Subcutaneous adipose tissue (tissue), 1 donor: ENCODE measurements at regions not wholly inside any gene's neighbourhood (a gene's known extent, or its start where the extent isn't known, plus 50 kb on each side); places are given as distances from the start of the nearest gene placed in this dataset.

Experiments
- CTCF ChIP-seq: fragments of 450-650 bp; IDR thresholded peaks from one replicate; pipeline ENCODE4 v1.5.1; 2016; ENCODE audit warnings: low read depth, mild to moderate bottlenecking, control low read depth, antibody characterized with exemption, moderate library complexity

DNA sequence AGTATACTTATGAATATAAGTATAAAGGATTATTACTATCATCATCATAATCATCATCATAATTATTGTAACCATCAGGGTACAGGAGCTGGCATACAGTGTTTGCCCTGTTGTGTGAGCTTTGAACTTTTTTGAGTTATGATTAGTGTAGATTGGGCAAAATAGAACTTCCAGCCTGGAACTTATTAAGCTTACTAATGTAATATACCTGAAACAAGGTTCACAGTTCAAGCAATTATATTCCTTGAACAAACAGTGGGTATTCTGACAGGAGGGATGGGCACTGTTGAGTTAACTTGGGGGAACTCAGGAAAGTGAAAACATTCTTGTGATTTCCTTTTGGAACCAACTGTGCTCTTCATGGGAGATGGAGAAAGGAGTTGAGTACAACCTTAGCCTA, 680.0 kb downstream of the DOK5 start:
- TF ChIP-seq CTCF: no peak

DNA sequence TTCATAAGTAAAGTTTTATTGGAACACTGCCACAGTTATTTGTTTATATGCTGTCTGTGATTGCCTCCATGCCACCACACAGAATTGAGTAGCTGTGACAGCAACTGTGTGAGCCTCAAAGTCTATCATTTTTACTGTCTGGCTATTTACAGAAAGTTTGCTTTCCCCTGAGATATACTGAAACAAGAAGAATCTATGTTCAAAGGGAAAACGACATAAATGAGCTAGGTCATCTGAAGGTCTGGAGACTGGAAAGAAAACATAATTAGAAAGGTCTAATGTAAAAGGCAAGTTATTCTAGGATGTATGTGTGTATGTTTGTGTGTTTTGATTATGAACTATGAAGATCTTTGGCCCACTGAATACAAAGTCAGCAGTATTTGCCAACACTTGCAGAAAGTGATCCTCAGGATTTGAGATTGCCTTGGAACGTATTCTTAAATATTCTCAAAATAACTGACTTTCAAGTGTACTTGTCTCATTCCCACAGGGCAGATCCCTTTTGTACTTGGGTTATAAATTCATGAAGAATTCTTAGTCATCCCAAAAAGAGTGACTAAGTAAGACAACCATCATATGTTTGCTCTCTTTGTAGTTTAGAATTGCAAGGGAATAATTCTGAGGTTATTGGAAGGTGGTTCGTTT, 677.7 kb downstream of the DOK5 start:
- TF ChIP-seq CTCF: no peak

- no peak for TF ChIP-seq CTCF
Measured at GRCh38 chr20:55151171-55151570, 675.8 kb downstream of the DOK5 start.

GRCh38 chr20:55143601-55144000, 668.2 kb downstream of the DOK5 start:
- TF ChIP-seq CTCF: no peak

DNA sequence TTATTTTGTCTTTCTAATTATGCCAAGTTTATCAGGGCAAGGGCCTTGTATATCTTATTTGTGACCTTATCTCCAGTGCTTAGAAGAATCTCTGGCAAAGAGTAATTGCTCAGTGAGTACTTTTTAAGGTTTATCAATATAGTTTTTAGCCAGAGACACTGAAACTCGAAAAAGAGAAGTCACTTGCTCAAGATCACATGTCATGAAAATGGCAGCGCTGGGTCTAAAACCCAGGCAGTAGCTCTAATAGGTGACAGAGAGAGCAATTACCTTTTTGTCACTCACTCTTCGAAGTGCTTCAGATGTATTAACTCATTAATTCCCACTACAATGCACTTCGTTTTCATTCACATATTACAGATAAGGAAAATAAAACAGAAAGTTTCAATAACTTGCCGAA, 667.5 kb downstream of the DOK5 start:
- no peak for TF ChIP-seq CTCF

DNA sequence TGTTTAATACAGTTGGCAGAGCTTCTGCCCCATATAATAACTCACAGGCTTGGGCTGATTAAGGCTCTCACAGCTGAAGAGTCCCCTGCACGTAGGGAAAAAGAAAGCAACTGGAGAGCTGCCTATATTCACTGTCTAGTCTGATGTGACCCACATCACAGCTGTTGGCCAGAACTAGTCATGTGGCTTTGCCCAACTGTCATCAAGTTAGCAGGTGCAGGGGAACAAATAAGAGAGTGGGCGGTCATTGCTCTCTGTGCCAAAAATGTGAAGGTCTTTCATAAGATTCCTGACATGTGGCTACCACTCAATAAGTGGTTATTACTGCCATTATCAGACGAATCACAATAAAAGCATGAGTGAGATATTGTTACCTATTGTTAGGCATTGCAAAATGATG, 665.2 kb downstream of the DOK5 start:
- TF ChIP-seq CTCF: no peak

GRCh38 chr20:55139173-55139765, 663.9 kb downstream of the DOK5 start:
- TF ChIP-seq CTCF: no peak
